ENCODE measurements at regions not wholly inside any gene's neighbourhood (a gene's known extent, or its start where the extent isn't known, plus 50 kb on each side); places are given as distances from the start of the nearest gene placed in this dataset.
"Not testable (repeated sequence)": the region's sequence is repeated elsewhere in the genome, so short reads cannot be mapped to it uniquely, and the experiment has no call there.

GRCh38 chr6:14386668-14387067 lies 269.1 kb downstream of the CD83 start:
- no peak for ATAC-seq

GRCh38 chr6:14388371-14388770 lies 270.8 kb downstream of the CD83 start:
- TF ChIP-seq CTCF (IDR thresholded peaks at IDR 0.05): no peak
- H3K4me3 ChIP-seq: no peak overlapping the region
- WGBS, 3 donors: 87 to 90% (median 88%) methylated on average over 2 of the region's 2 CpGs

More at GRCh38 chr6:14386668-14387067, 269.1 kb downstream of the CD83 start:
- H3K36me3 ChIP-seq (ENCODE audit: insufficient read depth in 1 of 2, low read depth in 1 of 2): no peaks in the 10 kb centered on the region
- no peak for DNase-seq
- intact Hi-C loops (cut with DNase I): no loop called here
- H3K27me3 ChIP-seq (ENCODE audit: insufficient read depth in 3 of 3, low read length in 2 of 3): peaks cover 0 to 3% (median 0%) of the 10 kb centered on the region in 3 donors
- no peak overlapping the region for H3K4me3 ChIP-seq
- no peak overlapping the region for H3K27ac ChIP-seq
- no peaks in the 10 kb centered on the region for H3K9me3 ChIP-seq
- H3K4me1 ChIP-seq: no peaks in the 10 kb centered on the region
- TF ChIP-seq CTCF (IDR thresholded peaks at IDR 0.05): no peak
- 86 to 92% (median 88%) methylated on average over 4 of the region's 4 CpGs for WGBS, 3 donors

GRCh38 chr6:14389776-14390175 lies 272.2 kb downstream of the CD83 start:
- H3K9me3 ChIP-seq; ATAC-seq; H3K27ac ChIP-seq; H3K4me3 ChIP-seq; DNase-seq; H3K36me3 ChIP-seq (ENCODE audit: insufficient read depth in 1 of 2, low read depth in 1 of 2); H3K4me1 ChIP-seq; intact Hi-C loops (cut with DNase I); H3K27me3 ChIP-seq (ENCODE audit: insufficient read depth in 3 of 3, low read length in 2 of 3): not testable (repeated sequence)
- WGBS, 3 donors: 91 to 99% (median 95%) methylated on average over 2 of the region's 2 CpGs

More at GRCh38 chr6:14388371-14388770, 270.8 kb downstream of the CD83 start:
- intact Hi-C loops (cut with DNase I): no loop called here
- H3K9me3 ChIP-seq: no peaks in the 10 kb centered on the region
- H3K36me3 ChIP-seq (ENCODE audit: insufficient read depth in 1 of 2, low read depth in 1 of 2): no peaks in the 10 kb centered on the region
- no peak overlapping the region for H3K27ac ChIP-seq
- ATAC-seq (no peak), DNase-seq (no peak)
- H3K27me3 ChIP-seq (ENCODE audit: insufficient read depth in 3 of 3, low read length in 2 of 3): peaks cover 0 to 3% (median 0%) of the 10 kb centered on the region in 3 donors
- H3K4me1 ChIP-seq: no peaks in the 10 kb centered on the region

- intact Hi-C loops (cut with DNase I): no loop called here
- Histone ChIP-seq H3K9me3 (no peaks in the 10 kb centered on the region), H3K4me3 (no peak overlapping the region), H3K27me3 (ENCODE audit: insufficient read depth in 3 of 3, low read length in 2 of 3) (no peaks in the 10 kb centered on the region), H3K4me1 (no peaks in the 10 kb centered on the region), H3K36me3 (ENCODE audit: insufficient read depth in 1 of 2, low read depth in 1 of 2) (no peaks in the 10 kb centered on the region), H3K27ac (no peak overlapping the region)
- no peak for DNase-seq
- WGBS, 3 donors: 82 to 86% (median 85%) methylated on average over 2 of the region's 2 CpGs
- no peak for ATAC-seq
- TF ChIP-seq CTCF (IDR thresholded peaks at IDR 0.05): no peak
Measured at GRCh38 chr6:14390805-14391204, 273.2 kb downstream of the CD83 start.

- peaks cover 2% of the 10 kb centered on the region for H3K4me1 ChIP-seq
- H3K4me3 ChIP-seq: no peak overlapping the region
- intact Hi-C loops (cut with DNase I): no loop called here
- DNase-seq (no peak), ATAC-seq (no peak)
- H3K27ac ChIP-seq: no peak overlapping the region
- 79 to 88% (median 87%) methylated on average over 4 of the region's 4 CpGs for WGBS, 3 donors
- TF ChIP-seq CTCF (IDR thresholded peaks at IDR 0.05): no peak
- no peaks in the 10 kb centered on the region for H3K36me3 ChIP-seq (ENCODE audit: insufficient read depth in 1 of 2, low read depth in 1 of 2)
- H3K9me3 ChIP-seq: no peaks in the 10 kb centered on the region
- no peaks in the 10 kb centered on the region for H3K27me3 ChIP-seq (ENCODE audit: insufficient read depth in 3 of 3, low read length in 2 of 3)
Measured at GRCh38 chr6:14393910-14394309, 276.3 kb downstream of the CD83 start.
